ENCODE measurements at regions not wholly inside any gene's neighbourhood (a gene's known extent, or its start where the extent isn't known, plus 50 kb on each side); places are given as distances from the start of the nearest gene placed in this dataset.

- DNase-seq (ENCODE audit: extremely low spot score, unreplicated experiment): no peak
- no peak for TF ChIP-seq CTCF (conservative IDR thresholded peaks at IDR 0.05)
- H3K36me3 Mint-ChIP-seq: no peaks in the 10 kb centered on the region
- H3K9me3 Mint-ChIP-seq: peaks cover 3% of the 10 kb centered on the region
- H3K27ac Mint-ChIP-seq: no peak overlapping the region
- H3K27me3 Mint-ChIP-seq: no peaks in the 10 kb centered on the region
- H3K4me3 Mint-ChIP-seq: no peak overlapping the region
- H3K4me1 Mint-ChIP-seq (ENCODE audit: unreplicated experiment): no peaks in the 10 kb centered on the region
Measured at GRCh38 chr2:21428754-21429153, 305.0 kb downstream of the TDRD15 start.

- no peak overlapping the region for H3K4me3 Mint-ChIP-seq
- no peak overlapping the region for H3K27ac Mint-ChIP-seq
- H3K4me1 Mint-ChIP-seq (ENCODE audit: unreplicated experiment): no peaks in the 10 kb centered on the region
- H3K27me3 Mint-ChIP-seq: no peaks in the 10 kb centered on the region
- no peak for DNase-seq (ENCODE audit: extremely low spot score, unreplicated experiment)
- H3K9me3 Mint-ChIP-seq: peaks cover 3% of the 10 kb centered on the region
- no peak for TF ChIP-seq CTCF (conservative IDR thresholded peaks at IDR 0.05)
- no peaks in the 10 kb centered on the region for H3K36me3 Mint-ChIP-seq
Measured at GRCh38 chr2:21429747-21430146, 306.0 kb downstream of the TDRD15 start.

GRCh38 chr2:21431078-21431477 is 307.3 kb downstream of the TDRD15 start:
- no peak overlapping the region for H3K4me3 Mint-ChIP-seq

GRCh38 chr2:21438949-21439348 is 315.2 kb downstream of the TDRD15 start:
- no peak for DNase-seq (ENCODE audit: extremely low spot score, unreplicated experiment)
- peaks cover 4% of the 10 kb centered on the region for H3K9me3 Mint-ChIP-seq

More at GRCh38 chr2:21431078-21431477, 307.3 kb downstream of the TDRD15 start:
- Mint-ChIP-seq H3K27me3 (no peaks in the 10 kb centered on the region), H3K9me3 (peaks cover 3% of the 10 kb centered on the region), H3K36me3 (no peaks in the 10 kb centered on the region), H3K4me1 (ENCODE audit: unreplicated experiment) (no peaks in the 10 kb centered on the region), H3K27ac (no peak overlapping the region)
- DNase-seq (ENCODE audit: extremely low spot score, unreplicated experiment): no peak
- no peak for TF ChIP-seq CTCF (conservative IDR thresholded peaks at IDR 0.05)

GRCh38 chr2:21441442-21441841 is 317.7 kb downstream of the TDRD15 start:
- Mint-ChIP-seq H3K4me1 (ENCODE audit: unreplicated experiment) (peaks cover 5% of the 10 kb centered on the region), H3K27ac (no peak overlapping the region), H3K36me3 (no peaks in the 10 kb centered on the region), H3K9me3 (peaks cover 4% of the 10 kb centered on the region), H3K4me3 (no peak overlapping the region), H3K27me3 (no peaks in the 10 kb centered on the region)
- DNase-seq (ENCODE audit: extremely low spot score, unreplicated experiment): no peak
- TF ChIP-seq CTCF (conservative IDR thresholded peaks at IDR 0.05): no peak

More at GRCh38 chr2:21438949-21439348, 315.2 kb downstream of the TDRD15 start:
- no peaks in the 10 kb centered on the region for H3K27me3 Mint-ChIP-seq
- H3K4me1 Mint-ChIP-seq (ENCODE audit: unreplicated experiment): peaks cover 5% of the 10 kb centered on the region
- TF ChIP-seq CTCF (conservative IDR thresholded peaks at IDR 0.05): no peak
- no peak overlapping the region for H3K4me3 Mint-ChIP-seq
- H3K36me3 Mint-ChIP-seq: no peaks in the 10 kb centered on the region
- H3K27ac Mint-ChIP-seq: no peak overlapping the region
